Skeletal muscle satellite cell (primary cell): ENCODE measurements at regions not wholly inside any gene's neighbourhood (a gene's known extent, or its start where the extent isn't known, plus 50 kb on each side); places are given as distances from the start of the nearest gene placed in this dataset.
"Not testable (repeated sequence)": the region's sequence is repeated elsewhere in the genome, so short reads cannot be mapped to it uniquely, and the experiment has no call there.

Experiments used
- H3K27me3 ChIP-seq: 2 replicates; pipeline ENCODE4 v1.7.0; 2013; ENCODE audit warnings: low read length; ENCODE audit not compliant: control insufficient read depth, insufficient read depth
- H3K36me3 ChIP-seq: 2 replicates; pipeline ENCODE4 v1.7.0; 2013; ENCODE audit warnings: mild to moderate bottlenecking, control low read depth, low read length; ENCODE audit not compliant: insufficient read depth
- H3K4me1 ChIP-seq: 2 replicates; pipeline ENCODE4 v1.7.0; 2013; ENCODE audit warnings: low read length; ENCODE audit not compliant: control insufficient read depth, insufficient read depth
- H3K4me2 ChIP-seq: 2 replicates; pipeline ENCODE4 v1.7.0; 2013; ENCODE audit warnings: mild to moderate bottlenecking, low read length
- H3K4me3 ChIP-seq: 2 replicates; pipeline ENCODE4 v1.7.0; 2013; ENCODE audit warnings: low read length
- H3K9ac ChIP-seq: 2 replicates; pipeline ENCODE4 v1.7.0; 2013; ENCODE audit warnings: mild to moderate bottlenecking, low read depth, low read length, moderate library complexity
- H3K9me3 ChIP-seq: replicated peaks from 2 replicates; pipeline ENCODE4 v1.7.0; 2013; ENCODE audit warnings: mild to moderate bottlenecking, control low read depth, low read length

GRCh38 chr6:154617175-154617574, 106.7 kb upstream of the CNKSR3 start:
- no peak overlapping the region for H3K9ac ChIP-seq
- H3K4me3 ChIP-seq: no peak overlapping the region
- peaks cover 12% of the 10 kb centered on the region for H3K4me1 ChIP-seq
- H3K27me3 ChIP-seq: no peaks in the 10 kb centered on the region
- no peak overlapping the region for H3K4me2 ChIP-seq
- no peaks in the 10 kb centered on the region for H3K9me3 ChIP-seq
- no peaks in the 10 kb centered on the region for H3K36me3 ChIP-seq

- Histone ChIP-seq H3K4me1 (peaks cover 6% of the 10 kb centered on the region), H3K36me3 (no peaks in the 10 kb centered on the region), H3K4me3 (no peak overlapping the region), H3K9ac (no peak overlapping the region), H3K9me3 (no peaks in the 10 kb centered on the region), H3K27me3 (no peaks in the 10 kb centered on the region), H3K4me2 (no peak overlapping the region)
These were observed 108.7 kb upstream of the CNKSR3 start for GRCh38 chr6:154619146-154619545.

DNA sequence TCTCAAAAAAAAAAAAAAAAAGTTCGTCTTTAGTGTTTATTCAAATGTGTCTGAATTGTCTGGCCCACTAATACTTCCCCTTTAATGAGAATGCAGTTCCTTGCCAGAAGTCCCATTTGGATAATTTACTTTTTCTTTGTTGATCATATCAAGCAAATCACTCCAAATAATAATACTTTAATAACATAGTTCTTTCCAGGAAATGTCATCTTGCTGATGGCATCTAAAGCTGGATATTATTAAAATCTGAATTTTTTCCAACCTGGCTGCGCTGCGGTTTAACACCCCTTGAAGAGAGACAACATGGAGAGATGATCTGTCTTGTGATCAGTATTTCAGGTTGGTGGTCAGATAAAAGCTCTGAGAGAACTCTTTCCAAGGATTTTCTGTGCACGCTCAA, 111.2 kb upstream of the CNKSR3 start:
- no peak overlapping the region for H3K4me2 ChIP-seq
- no peaks in the 10 kb centered on the region for H3K9me3 ChIP-seq
- H3K9ac ChIP-seq: no peak overlapping the region
- no peaks in the 10 kb centered on the region for H3K36me3 ChIP-seq
- no peaks in the 10 kb centered on the region for H3K4me1 ChIP-seq
- no peak overlapping the region for H3K4me3 ChIP-seq
- H3K27me3 ChIP-seq: no peaks in the 10 kb centered on the region

DNA sequence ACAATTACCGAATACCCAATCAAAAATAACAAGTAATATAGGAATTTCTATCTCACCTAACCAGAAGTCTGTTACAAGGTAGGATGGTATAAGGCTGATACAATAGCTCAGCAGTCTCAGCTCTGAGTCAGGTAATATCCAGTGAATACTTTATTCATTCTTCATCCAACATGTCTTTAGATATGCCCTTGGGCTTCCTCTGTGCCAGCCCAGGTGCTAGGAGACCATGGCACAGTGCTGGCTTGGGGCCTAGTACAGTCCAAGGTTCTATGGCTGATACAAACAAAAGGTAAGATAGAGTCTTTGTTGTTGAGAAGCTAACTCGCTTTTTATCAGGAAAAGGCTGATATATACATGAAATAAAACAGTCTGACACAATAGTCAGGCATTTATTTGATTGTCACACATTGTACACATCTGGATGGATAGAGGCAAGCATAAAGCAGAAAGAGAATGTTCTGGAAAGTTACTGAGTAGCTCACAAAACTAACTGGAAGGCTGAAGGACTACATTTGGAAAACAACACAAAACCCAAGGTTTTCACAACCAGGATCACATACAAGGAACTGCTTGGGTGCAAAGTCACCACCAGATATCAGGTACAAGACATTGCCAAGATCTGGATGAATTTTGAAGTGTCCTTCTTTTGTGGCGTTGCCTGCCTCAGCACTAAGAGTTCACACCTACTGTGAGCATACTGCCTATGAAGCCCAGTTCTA, 110.4 kb upstream of the SCAF8 start:
- Histone ChIP-seq H3K27me3 (no peaks in the 10 kb centered on the region), H3K4me1 (no peaks in the 10 kb centered on the region), H3K9me3 (no peaks in the 10 kb centered on the region), H3K9ac (no peak overlapping the region), H3K4me3 (no peak overlapping the region), H3K36me3 (no peaks in the 10 kb centered on the region), H3K4me2 (no peak overlapping the region)

DNA sequence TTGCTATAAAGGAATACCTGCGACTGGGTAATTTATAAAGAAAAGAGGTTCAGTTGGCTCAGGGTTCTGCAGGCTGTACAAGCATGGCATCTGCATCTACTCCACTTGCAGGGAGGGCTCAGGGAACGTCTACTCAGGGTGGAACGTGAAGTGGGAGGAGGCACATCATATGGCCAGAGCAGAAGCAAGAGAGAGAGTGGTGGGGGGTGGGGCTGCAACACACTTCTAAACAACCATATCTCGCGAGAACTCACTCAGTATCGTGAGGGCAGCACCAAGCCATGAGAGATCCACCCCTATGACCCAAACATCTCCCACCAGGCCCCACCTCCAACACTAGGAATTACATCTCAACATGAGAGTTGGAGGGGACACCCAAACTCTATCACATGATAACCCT, 109.8 kb upstream of the SCAF8 start:
- Histone ChIP-seq H3K4me2 (no peak overlapping the region), H3K36me3 (no peaks in the 10 kb centered on the region), H3K9ac (no peak overlapping the region), H3K9me3 (no peaks in the 10 kb centered on the region), H3K4me3 (no peak overlapping the region), H3K27me3 (no peaks in the 10 kb centered on the region), H3K4me1 (no peaks in the 10 kb centered on the region)

- Histone ChIP-seq H3K4me1 (no peaks in the 10 kb centered on the region), H3K9me3 (no peaks in the 10 kb centered on the region), H3K4me2 (no peak overlapping the region), H3K36me3 (no peaks in the 10 kb centered on the region), H3K9ac (no peak overlapping the region), H3K4me3 (no peak overlapping the region), H3K27me3 (no peaks in the 10 kb centered on the region)
These were observed 109.1 kb upstream of the SCAF8 start for GRCh38 chr6:154624038-154624599.

GRCh38 chr6:154624727-154625126, 108.5 kb upstream of the SCAF8 start:
- H3K4me2 ChIP-seq, H3K4me3 ChIP-seq, H3K27me3 ChIP-seq, H3K9ac ChIP-seq, H3K9me3 ChIP-seq, H3K4me1 ChIP-seq, H3K36me3 ChIP-seq: not testable (repeated sequence)

GRCh38 chr6:154625721-154626120, 107.5 kb upstream of the SCAF8 start:
- Histone ChIP-seq H3K9ac (no peak overlapping the region), H3K4me2 (no peak overlapping the region), H3K4me3 (no peak overlapping the region), H3K36me3 (no peaks in the 10 kb centered on the region), H3K4me1 (no peaks in the 10 kb centered on the region), H3K9me3 (no peaks in the 10 kb centered on the region), H3K27me3 (no peaks in the 10 kb centered on the region)

- H3K4me2 ChIP-seq: no peak overlapping the region
- no peak overlapping the region for H3K9ac ChIP-seq
- H3K27me3 ChIP-seq: peaks cover 4% of the 10 kb centered on the region
- no peaks in the 10 kb centered on the region for H3K9me3 ChIP-seq
- no peak overlapping the region for H3K4me3 ChIP-seq
- no peaks in the 10 kb centered on the region for H3K36me3 ChIP-seq
- H3K4me1 ChIP-seq: no peaks in the 10 kb centered on the region
These were observed 104.1 kb upstream of the SCAF8 start for GRCh38 chr6:154629127-154629526.

GRCh38 chr6:154632119-154632518, 101.1 kb upstream of the SCAF8 start:
- no peak overlapping the region for H3K4me3 ChIP-seq
- no peaks in the 10 kb centered on the region for H3K4me1 ChIP-seq
- H3K4me2 ChIP-seq: no peak overlapping the region
- no peaks in the 10 kb centered on the region for H3K36me3 ChIP-seq
- H3K27me3 ChIP-seq: peaks cover 7% of the 10 kb centered on the region
- H3K9ac ChIP-seq: no peak overlapping the region
- H3K9me3 ChIP-seq: no peaks in the 10 kb centered on the region

DNA sequence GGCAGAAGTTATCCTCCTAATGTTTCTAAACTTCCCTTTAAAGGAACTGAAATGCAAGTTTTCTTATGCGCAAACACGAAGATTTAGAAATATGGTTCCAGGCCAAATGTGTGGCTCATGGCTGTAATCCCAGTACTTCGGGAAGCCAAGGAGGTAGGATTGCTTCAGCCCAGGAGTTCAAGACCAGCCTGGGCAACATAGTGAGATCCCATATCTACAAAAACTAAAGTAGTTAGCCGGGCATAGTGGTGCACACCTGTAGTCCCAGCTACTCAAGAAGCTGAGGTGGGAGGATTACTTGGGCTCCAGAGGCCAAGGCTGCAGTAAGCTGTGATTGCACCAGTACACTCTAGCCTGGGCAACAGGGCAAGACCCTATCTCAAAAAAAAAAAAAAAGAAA, 95.8 kb upstream of the SCAF8 start:
- Histone ChIP-seq H3K9ac (no peak overlapping the region), H3K27me3 (peaks cover 4% of the 10 kb centered on the region), H3K9me3 (no peaks in the 10 kb centered on the region), H3K36me3 (no peaks in the 10 kb centered on the region), H3K4me2 (no peak overlapping the region), H3K4me1 (no peaks in the 10 kb centered on the region), H3K4me3 (no peak overlapping the region)

DNA sequence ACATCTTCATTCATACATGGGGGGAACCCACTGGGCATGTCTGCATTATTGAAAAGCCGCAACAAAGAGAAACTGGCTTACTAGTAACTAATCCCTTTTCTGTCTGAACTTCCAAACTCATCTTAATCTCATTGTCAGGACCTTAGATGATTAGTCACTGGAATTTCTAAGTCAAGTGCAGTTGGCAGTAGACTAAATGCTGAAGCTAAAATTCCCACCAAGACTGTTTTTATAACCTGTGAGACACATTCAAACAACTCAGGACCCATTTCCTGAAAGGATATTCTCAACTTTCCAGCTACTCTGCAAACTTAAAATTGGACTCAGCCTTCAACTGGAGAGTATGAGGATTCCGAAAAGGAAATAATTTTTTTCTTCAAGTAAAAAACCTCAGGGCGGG, 94.8 kb upstream of the SCAF8 start:
- Histone ChIP-seq H3K4me1 (no peaks in the 10 kb centered on the region), H3K9ac (no peak overlapping the region), H3K9me3 (no peaks in the 10 kb centered on the region), H3K4me3 (no peak overlapping the region), H3K4me2 (no peak overlapping the region), H3K36me3 (no peaks in the 10 kb centered on the region), H3K27me3 (peaks cover 4% of the 10 kb centered on the region)
